OCI-LY7 (cell line): ENCODE measurements at regions not wholly inside any gene's neighbourhood (a gene's known extent, or its start where the extent isn't known, plus 50 kb on each side); places are given as distances from the start of the nearest gene placed in this dataset.

Experiments used
- BruUV-seq: library from RNA; stranded (reverse); fragments of 400-500 nt; replicated peaks from 2 replicates; lab custom pipeline; 2021; lab: Mats Ljungman, UMichigan
- CTCF ChIA-PET: fragments of 300-600 bp; sonication (Branson Sonifier 250); formaldehyde crosslinking; loops from one replicate; lab custom pipeline; 2022; ENCODE audit warnings: antibody characterized with exemption; ENCODE audit not compliant: unreplicated experiment; lab: Charles Lee
- POLR2A ChIA-PET: fragments of 300-600 bp; sonication (Branson Sonifier 250); formaldehyde crosslinking; loops from one replicate; lab custom pipeline; 2022; ENCODE audit warnings: antibody characterized with exemption; lab: Charles Lee
- DNase-seq: peaks from one replicate; pipeline ENCODE4 v3.0.0-alpha.2; 2015; ENCODE audit warnings: low spot score
- H2AFZ ChIP-seq: fragments of 200-600 bp; sonication (generic), shearing (Covaris generic); 2 replicates; pipeline ENCODE4 v1.6.1; 2014; ENCODE audit warnings: mild to moderate bottlenecking, antibody characterized with exemption, low read length, moderate library complexity
- H3K27ac ChIP-seq: fragments of 200-600 bp; sonication (generic); 2 replicates; pipeline ENCODE4 v1.5.1; 2014; ENCODE audit warnings: mixed run types, low read depth, mild to moderate bottlenecking, moderate library complexity, low read length, inconsistent platforms; ENCODE audit not compliant: poor library complexity, severe bottlenecking
- H3K36me3 ChIP-seq: fragments of 200-600 bp; sonication (generic); 2 replicates; pipeline ENCODE4 v1.6.1; 2014; ENCODE audit warnings: mild to moderate bottlenecking, antibody characterized with exemption, low read length, moderate library complexity, mixed read lengths; ENCODE audit not compliant: insufficient read depth
- H3K4me1 ChIP-seq: fragments of 200-600 bp; sonication (generic); 2 replicates; pipeline ENCODE4 v1.5.1; 2014; ENCODE audit warnings: mild to moderate bottlenecking, low read length; ENCODE audit not compliant: insufficient read depth, poor library complexity, severe bottlenecking
- H3K4me2 ChIP-seq: fragments of 200-600 bp; sonication (generic); 2 replicates; pipeline ENCODE4 v1.6.1; 2014; ENCODE audit warnings: mild to moderate bottlenecking, low read length
- H3K4me3 ChIP-seq: fragments of 200-600 bp; sonication (generic); 2 replicates; pipeline ENCODE4 v1.5.1; 2014; ENCODE audit warnings: mild to moderate bottlenecking, low read depth, low read length; ENCODE audit not compliant: poor library complexity, severe bottlenecking
- H3K79me2 ChIP-seq: fragments of 200-600 bp; sonication (generic); 2 replicates; pipeline ENCODE4 v1.6.1; 2016; ENCODE audit warnings: low read depth, mild to moderate bottlenecking, low read length, moderate library complexity, mixed read lengths; ENCODE audit not compliant: insufficient read depth
- H3K9me2 ChIP-seq: fragments of 200-600 bp; sonication (generic); 2 replicates; pipeline ENCODE4 v1.6.1; 2016; ENCODE audit warnings: mild to moderate bottlenecking, low read length, mixed read lengths; ENCODE audit not compliant: insufficient read depth
- H3K9me3 ChIP-seq: fragments of 200-600 bp; sonication (generic); 2 replicates; pipeline ENCODE4 v1.6.1; 2014; ENCODE audit warnings: mild to moderate bottlenecking, mixed run types, low read length, mixed read lengths
- H4K20me1 ChIP-seq: fragments of 200-600 bp; sonication (generic); 2 replicates; pipeline ENCODE4 v1.6.1; 2014; ENCODE audit warnings: mild to moderate bottlenecking, antibody characterized with exemption, low read length, moderate library complexity, mixed read lengths; ENCODE audit not compliant: insufficient read depth
- CTCF ChIP-seq: fragments of 200-600 bp; sonication (generic); conservative IDR thresholded peaks from 2 replicates; pipeline ENCODE4 v1.5.1; 2014; ENCODE audit warnings: mild to moderate bottlenecking, antibody characterized with exemption, low read length, moderate library complexity, mixed read lengths
- EZH2phosphoT487 ChIP-seq: fragments of 200-600 bp; sonication (generic); IDR thresholded peaks from 2 replicates; pipeline ENCODE4 v1.6.1; 2018; ENCODE audit warnings: low read depth, borderline replicate concordance, mild to moderate bottlenecking, mixed run types, antibody characterized with exemption, low read length, moderate library complexity, mixed read lengths
- intact Hi-C: fragments of 100-400 bp; cut with micrococcal nuclease; formaldehyde crosslinking; loops from one replicate; pipeline ENCODE4 v1.10.0; 2022; ENCODE audit not compliant: unreplicated experiment

GRCh38 chr2:222071911-222072310, 226.9 kb downstream of the PAX3 start:
- no peak for DNase-seq
- BruUV-seq = no TSS peak
- Histone ChIP-seq H3K4me3 (no peak overlapping the region), H3K27ac (no peak overlapping the region), H2AFZ (no peak overlapping the region), H3K36me3 (no peaks in the 10 kb centered on the region), H3K9me3 (no peaks in the 10 kb centered on the region), H4K20me1 (no peaks in the 10 kb centered on the region), H3K4me2 (no peak overlapping the region), H3K4me1 (no peaks in the 10 kb centered on the region), H3K9me2 (no peaks in the 10 kb centered on the region), H3K79me2 (no peaks in the 10 kb centered on the region)
- intact Hi-C loops = no loop called here
- CTCF ChIA-PET = no interaction called here
- no peak for TF ChIP-seq CTCF
- no peak for TF ChIP-seq EZH2phosphoT487
- POLR2A ChIA-PET = interaction anchor here (0.7 kb wide), 3 partner anchors 17 to 657 kb away, joined by 3 read pairs; no protein-coding TSS in a partner anchor

- BruUV-seq = no TSS peak
- Histone ChIP-seq H3K4me3 (no peak overlapping the region), H3K79me2 (no peaks in the 10 kb centered on the region), H4K20me1 (no peaks in the 10 kb centered on the region), H3K36me3 (no peaks in the 10 kb centered on the region), H3K27ac (no peak overlapping the region), H3K9me3 (no peaks in the 10 kb centered on the region), H3K4me1 (no peaks in the 10 kb centered on the region), H3K4me2 (no peak overlapping the region), H3K9me2 (no peaks in the 10 kb centered on the region), H2AFZ (no peak overlapping the region)
- TF ChIP-seq CTCF (no peak), EZH2phosphoT487 (no peak)
- intact Hi-C loops = no loop called here
- ChIA-PET CTCF (no interaction called here), POLR2A (no interaction called here)
- no peak for DNase-seq
Observed at GRCh38 chr2:222064286-222064685, 234.5 kb downstream of the PAX3 start.

- no peaks in the 10 kb centered on the region for H3K9me3 ChIP-seq
- no peaks in the 10 kb centered on the region for H3K79me2 ChIP-seq
- CTCF ChIA-PET = no interaction called here
- H3K4me1 ChIP-seq = no peaks in the 10 kb centered on the region
- TF ChIP-seq CTCF (no peak), EZH2phosphoT487 (no peak)
- H3K9me2 ChIP-seq = no peaks in the 10 kb centered on the region
- H3K36me3 ChIP-seq = no peaks in the 10 kb centered on the region
- no peaks in the 10 kb centered on the region for H4K20me1 ChIP-seq
- BruUV-seq = no TSS peak
- no peak for DNase-seq
- intact Hi-C loops = loop anchor here (5.0 to 10.0 kb wide), 2 partner anchors 503 to 556 kb away; no protein-coding TSS in a partner anchor
- POLR2A ChIA-PET = no interaction called here
- no peak overlapping the region for H2AFZ ChIP-seq
- no peak overlapping the region for H3K4me3 ChIP-seq
- H3K27ac ChIP-seq = no peak overlapping the region
- no peak overlapping the region for H3K4me2 ChIP-seq
Observed at GRCh38 chr2:222058819-222059445, 239.9 kb downstream of the PAX3 start.
